WERI-Rb-1 (cell line): ENCODE measurements at regions not wholly inside any gene's neighbourhood (a gene's known extent, or its start where the extent isn't known, plus 50 kb on each side); places are given as distances from the start of the nearest gene placed in this dataset.

Source experiments
- DNase-seq: peaks from one replicate; pipeline ENCODE4 v3.0.0-alpha.2; 2020
- H3K27ac ChIP-seq: fragments of 250-450 bp; sonication (Bioruptor Pico); 2 replicates; pipeline ENCODE4 v1.5.1; 2020; ENCODE audit warnings: mild to moderate bottlenecking, moderate library complexity
- H3K27me3 ChIP-seq: fragments of 250-450 bp; sonication (Bioruptor Pico); 2 replicates; pipeline ENCODE4 v1.5.1; 2021; ENCODE audit warnings: mild to moderate bottlenecking, low read depth, moderate library complexity; ENCODE audit not compliant: insufficient read depth, severe bottlenecking
- H3K36me3 ChIP-seq: fragments of 250-450 bp; sonication (Bioruptor Pico); 2 replicates; pipeline ENCODE4 v1.5.1; 2020; ENCODE audit warnings: mild to moderate bottlenecking, moderate library complexity
- H3K4me3 ChIP-seq: 2 replicates; pipeline ENCODE4 v1.5.1; 2011; ENCODE audit warnings: low read depth, mild to moderate bottlenecking, control low read depth, low read length
- H3K9me3 ChIP-seq: fragments of 250-450 bp; sonication (Bioruptor Pico); 2 replicates; pipeline ENCODE4 v1.5.1; 2021; ENCODE audit warnings: mild to moderate bottlenecking, moderate library complexity; ENCODE audit not compliant: severe bottlenecking
- CTCF ChIP-seq: IDR thresholded peaks from 2 replicates; pipeline ENCODE4 v1.5.1; 2011; ENCODE audit warnings: low read depth, mild to moderate bottlenecking, control low read depth, inconsistent platforms, low read length

- no peak for TF ChIP-seq CTCF
- DNase-seq: no peak
- Histone ChIP-seq H3K27ac (no peak overlapping the region), H3K9me3 (no peaks in the 10 kb centered on the region), H3K27me3 (peaks cover 63% of the 10 kb centered on the region), H3K4me3 (no peak overlapping the region), H3K36me3 (no peaks in the 10 kb centered on the region)
Observed at GRCh38 chr19:28968721-28969120, 244.2 kb downstream of the UQCRFS1 start.

GRCh38 chr19:28966737-28967399 lies 246.1 kb downstream of the UQCRFS1 start:
- Histone ChIP-seq H3K4me3 (no peak overlapping the region), H3K9me3 (no peaks in the 10 kb centered on the region), H3K36me3 (no peaks in the 10 kb centered on the region), H3K27me3 (peaks cover 57% of the 10 kb centered on the region), H3K27ac (no peak overlapping the region)
- no peak for TF ChIP-seq CTCF
- no peak for DNase-seq

GRCh38 chr19:28964500-28964899 lies 248.5 kb downstream of the UQCRFS1 start:
- no peak for TF ChIP-seq CTCF
- Histone ChIP-seq H3K4me3 (no peak overlapping the region), H3K27ac (no peak overlapping the region), H3K27me3 (peaks cover 55% of the 10 kb centered on the region), H3K36me3 (no peaks in the 10 kb centered on the region), H3K9me3 (no peaks in the 10 kb centered on the region)
- DNase-seq: no peak

GRCh38 chr19:28963486-28964250 lies 249.3 kb downstream of the UQCRFS1 start:
- no peak for TF ChIP-seq CTCF
- Histone ChIP-seq H3K36me3 (no peaks in the 10 kb centered on the region), H3K27ac (no peak overlapping the region), H3K27me3 (peaks cover 58% of the 10 kb centered on the region), H3K4me3 (no peak overlapping the region), H3K9me3 (no peaks in the 10 kb centered on the region)
- no peak for DNase-seq

GRCh38 chr19:28961772-28962500 lies 251.0 kb downstream of the UQCRFS1 start:
- Histone ChIP-seq H3K27ac (no peak overlapping the region), H3K27me3 (peaks cover 54% of the 10 kb centered on the region), H3K36me3 (no peaks in the 10 kb centered on the region), H3K9me3 (no peaks in the 10 kb centered on the region), H3K4me3 (no peak overlapping the region)
- no peak for DNase-seq
- TF ChIP-seq CTCF: no peak
